ENCODE measurements at regions not wholly inside any gene's neighbourhood (a gene's known extent, or its start where the extent isn't known, plus 50 kb on each side); places are given as distances from the start of the nearest gene placed in this dataset.

- DNase-seq (ENCODE audit: low read depth, low spot score) (no peak), ATAC-seq (no peak)
- Histone ChIP-seq H3K27ac (ENCODE audit: low read depth, low read length) (no peak overlapping the region), H3K9me3 (ENCODE audit: control insufficient read depth in 1 of 2, insufficient read depth in 1 of 2, low read depth in 1 of 2, low read length in 2 of 2) (no peaks in the 10 kb centered on the region), H2AFZ (ENCODE audit: low read depth, low read length, poor library complexity, severe bottlenecking) (no peak overlapping the region), H3K9me2 (ENCODE audit: insufficient read depth) (no peaks in the 10 kb centered on the region; the same call in 1 of the 2 replicates), H4K20me1 (ENCODE audit: insufficient read depth) (no peaks in the 10 kb centered on the region), H3K4me1 (ENCODE audit: control insufficient read depth in 1 of 2, insufficient read depth in 2 of 2, low read length in 2 of 2) (peaks cover 2 to 14% of the 10 kb centered on the region in 2 experiments; a peak in 3 of 4 replicates), H3K4me3 (replicated peaks in 1 of 2; ENCODE audit: low read depth in 1 of 2, low read length in 2 of 2) (no peak overlapping the region), H3K27me3 (ENCODE audit: insufficient read depth, low read length) (no peaks in the 10 kb centered on the region), H3K9ac (ENCODE audit: low read length) (no peak overlapping the region), H3K79me2 (ENCODE audit: insufficient read depth, low read length) (no peaks in the 10 kb centered on the region), H3K4me2 (ENCODE audit: low read length) (no peak overlapping the region), H3K36me3 (ENCODE audit: control insufficient read depth in 1 of 2, insufficient read depth in 2 of 2, low read length in 2 of 2) (no peaks in the 10 kb centered on the region)
- intact Hi-C loops (cut with micrococcal nuclease), result no loop called here
- BruUV-seq (replicated peaks), result no TSS peak
- CTCF ChIA-PET, result no interaction called here
- RAD21 ChIA-PET (ENCODE audit: low non-redundant PET in 1 of 2, low total read pairs in 2 of 2, uncharacterized antibody in 2 of 2, unreplicated experiment in 2 of 2), result no interaction called here
- no peak for TF ChIP-seq EZH2phosphoT487 (IDR thresholded peaks at IDR 0.05; ENCODE audit: borderline replicate concordance)
- no peak for TF ChIP-seq REST (IDR thresholded peaks at IDR 0.05; ENCODE audit: low read depth)
- POLR2A ChIA-PET, result no interaction called here
Observed at GRCh38 chr20:10924644-10925201, 250.9 kb upstream of the JAG1 start.

DNA sequence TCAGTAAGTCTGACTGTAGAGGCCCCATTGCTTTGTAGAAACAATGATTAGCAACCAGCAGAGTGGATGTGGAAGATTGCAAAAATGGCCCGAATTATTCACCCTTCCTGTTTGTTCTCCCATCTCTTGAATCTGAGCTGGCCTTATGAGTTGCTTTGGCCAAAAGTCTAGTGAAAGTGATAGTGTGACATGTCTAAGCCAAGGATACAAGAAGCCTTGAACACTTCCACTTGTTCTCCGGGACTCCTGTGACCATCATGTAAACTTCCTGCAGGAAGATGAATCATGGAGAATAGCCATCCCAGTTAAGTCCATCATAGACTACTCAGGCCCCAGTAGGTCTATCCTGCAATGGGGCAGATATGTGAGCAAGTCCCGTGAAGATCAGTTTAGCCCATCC is 252.0 kb upstream of the JAG1 start:
- CTCF ChIA-PET, result no interaction called here
- no peak for ATAC-seq
- Histone ChIP-seq H3K27me3 (ENCODE audit: insufficient read depth, low read length) (no peaks in the 10 kb centered on the region), H3K9me3 (ENCODE audit: control insufficient read depth in 1 of 2, insufficient read depth in 1 of 2, low read depth in 1 of 2, low read length in 2 of 2) (no peaks in the 10 kb centered on the region), H4K20me1 (ENCODE audit: insufficient read depth) (no peaks in the 10 kb centered on the region), H2AFZ (ENCODE audit: low read depth, low read length, poor library complexity, severe bottlenecking) (no peak overlapping the region), H3K27ac (ENCODE audit: low read depth, low read length) (no peak overlapping the region), H3K79me2 (ENCODE audit: insufficient read depth, low read length) (no peaks in the 10 kb centered on the region), H3K4me3 (replicated peaks in 1 of 2; ENCODE audit: low read depth in 1 of 2, low read length in 2 of 2) (no peak overlapping the region), H3K4me2 (ENCODE audit: low read length) (no peak overlapping the region), H3K4me1 (ENCODE audit: control insufficient read depth in 1 of 2, insufficient read depth in 2 of 2, low read length in 2 of 2) (peaks cover 2 to 11% of the 10 kb centered on the region in 2 experiments; a peak in 3 of 4 replicates), H3K36me3 (ENCODE audit: control insufficient read depth in 1 of 2, insufficient read depth in 2 of 2, low read length in 2 of 2) (no peaks in the 10 kb centered on the region), H3K9ac (ENCODE audit: low read length) (no peak overlapping the region), H3K9me2 (ENCODE audit: insufficient read depth) (no peaks in the 10 kb centered on the region; the same call in 1 of the 2 replicates)
- RAD21 ChIA-PET (ENCODE audit: low non-redundant PET in 1 of 2, low total read pairs in 2 of 2, uncharacterized antibody in 2 of 2, unreplicated experiment in 2 of 2), result no interaction called here
- no peak for DNase-seq (ENCODE audit: low read depth, low spot score)
- intact Hi-C loops (cut with micrococcal nuclease), result no loop called here
- POLR2A ChIA-PET, result no interaction called here
- BruUV-seq (replicated peaks), result no TSS peak
- TF ChIP-seq SRF (IDR thresholded peaks at IDR 0.05; ENCODE audit: low read depth), result no peak
- TF ChIP-seq REST (IDR thresholded peaks at IDR 0.05; ENCODE audit: low read depth), result no peak
- no peak for TF ChIP-seq POLR2AphosphoS5 (IDR thresholded peaks at IDR 0.05; ENCODE audit: low read depth, low read length)
- TF ChIP-seq POLR2A (IDR thresholded peaks at IDR 0.05; ENCODE audit: borderline replicate concordance, extremely low read depth, insufficient read depth, insufficient read length), result no peak
- no peak for TF ChIP-seq CTCF (IDR thresholded peaks at IDR 0.05 in 2 of 3, conservative IDR thresholded peaks at IDR 0.05 in 1 of 3; ENCODE audit: borderline replicate concordance in 1 of 3, insufficient read depth in 1 of 3, low read depth in 2 of 3, low read length in 2 of 3)
- no peak for TF ChIP-seq CEBPB (IDR thresholded peaks at IDR 0.05; ENCODE audit: low read depth)
- TF ChIP-seq SIN3A (IDR thresholded peaks at IDR 0.05; ENCODE audit: low read depth), result no peak
- TF ChIP-seq YY1 (IDR thresholded peaks at IDR 0.05; ENCODE audit: extremely low read depth, insufficient replicate concordance, low read depth, low read length), result no peak
- no peak for TF ChIP-seq ZNF274 (IDR thresholded peaks at IDR 0.05; ENCODE audit: low read depth, low read length)
